ENCODE measurements at regions not wholly inside any gene's neighbourhood (a gene's known extent, or its start where the extent isn't known, plus 50 kb on each side); places are given as distances from the start of the nearest gene placed in this dataset.

GRCh38 chr14:51575349-51576116, 76.2 kb upstream of the FRMD6 start:
- DNase-seq (ENCODE audit: extremely low spot score), result no peak
- WGBS, result 83% methylated on average over 11 of the region's 11 CpGs
- no peak for TF ChIP-seq EP300 (IDR thresholded peaks at IDR 0.05)
- no peak for TF ChIP-seq POLR2A (IDR thresholded peaks at IDR 0.05; ENCODE audit: low read depth)
- TF ChIP-seq CTCF (IDR thresholded peaks at IDR 0.05), result no peak
- no peak for TF ChIP-seq POLR2AphosphoS5 (IDR thresholded peaks at IDR 0.05)
- Histone ChIP-seq H3K4me3 (no peak overlapping the region), H3K36me3 (no peaks in the 10 kb centered on the region), H3K4me1 (no peaks in the 10 kb centered on the region), H3K27ac (replicated peaks in 1 of 4) (no peak overlapping the region), H3K9me3 (no peaks in the 10 kb centered on the region), H3K27me3 (no peaks in the 10 kb centered on the region)
- intact Hi-C loops (cut with DNase I), result no loop called here

GRCh38 chr14:51576117-51576430, 75.6 kb upstream of the FRMD6 start:
- Histone ChIP-seq H3K9me3 (no peaks in the 10 kb centered on the region), H3K4me1 (no peaks in the 10 kb centered on the region), H3K27ac (replicated peaks in 1 of 4) (no peak overlapping the region), H3K36me3 (no peaks in the 10 kb centered on the region), H3K27me3 (no peaks in the 10 kb centered on the region), H3K4me3 (no peak overlapping the region)
- no peak for DNase-seq (ENCODE audit: extremely low spot score)
- TF ChIP-seq CTCF (IDR thresholded peaks at IDR 0.05) (no peak), POLR2A (IDR thresholded peaks at IDR 0.05; ENCODE audit: low read depth) (no peak), POLR2AphosphoS5 (IDR thresholded peaks at IDR 0.05) (no peak), EP300 (IDR thresholded peaks at IDR 0.05) (no peak)
- WGBS, result 91% methylated on average over 3 of the region's 3 CpGs
- intact Hi-C loops (cut with DNase I), result no loop called here

GRCh38 chr14:51576879-51577278, 74.8 kb upstream of the FRMD6 start:
- Histone ChIP-seq H3K4me3 (no peak overlapping the region), H3K9me3 (no peaks in the 10 kb centered on the region), H3K4me1 (no peaks in the 10 kb centered on the region), H3K27ac (replicated peaks in 1 of 4) (no peak overlapping the region), H3K27me3 (no peaks in the 10 kb centered on the region), H3K36me3 (no peaks in the 10 kb centered on the region)
- intact Hi-C loops (cut with DNase I), result no loop called here
- WGBS, result 77% methylated on average over 1 of the region's 1 CpG
- TF ChIP-seq POLR2A (IDR thresholded peaks at IDR 0.05; ENCODE audit: low read depth), result no peak
- no peak for DNase-seq (ENCODE audit: extremely low spot score)

DNA sequence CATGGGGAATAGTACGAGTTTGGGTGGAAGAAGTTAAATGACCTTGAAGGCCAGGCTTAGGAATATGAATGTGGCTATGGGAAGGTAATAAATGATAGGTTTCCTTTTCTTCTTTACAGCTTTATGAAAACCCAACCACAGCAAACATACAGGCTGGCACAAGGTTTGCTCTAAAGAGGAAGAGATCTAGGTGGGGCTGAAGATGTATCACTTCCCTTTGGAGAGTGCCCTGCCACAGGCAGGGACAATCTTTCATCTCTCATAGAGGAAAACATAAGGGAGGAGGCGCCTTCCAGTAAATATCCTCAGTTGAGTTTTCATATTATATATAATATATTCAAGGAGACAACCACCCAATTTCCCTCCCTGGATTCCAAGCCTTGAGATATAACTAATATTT, 72.9 kb upstream of the FRMD6 start:
- WGBS, result 91% methylated on average over 2 of the region's 2 CpGs
- no peak for TF ChIP-seq EP300 (IDR thresholded peaks at IDR 0.05)
- TF ChIP-seq POLR2A (IDR thresholded peaks at IDR 0.05; ENCODE audit: low read depth), result no peak
- TF ChIP-seq POLR2AphosphoS5 (IDR thresholded peaks at IDR 0.05), result no peak
- TF ChIP-seq CTCF (IDR thresholded peaks at IDR 0.05), result no peak
- Histone ChIP-seq H3K27ac (replicated peaks in 1 of 4) (no peak overlapping the region), H3K36me3 (no peaks in the 10 kb centered on the region), H3K4me3 (no peak overlapping the region), H3K9me3 (no peaks in the 10 kb centered on the region), H3K27me3 (no peaks in the 10 kb centered on the region), H3K4me1 (no peaks in the 10 kb centered on the region)
- DNase-seq (ENCODE audit: extremely low spot score), result no peak
- intact Hi-C loops (cut with DNase I), result no loop called here

- no peak overlapping the region for H3K4me3 ChIP-seq
- H3K27ac ChIP-seq (replicated peaks in 1 of 4), result no peak overlapping the region
- no peaks in the 10 kb centered on the region for H3K4me1 ChIP-seq
- TF ChIP-seq POLR2AphosphoS5 (IDR thresholded peaks at IDR 0.05) (no peak), CTCF (IDR thresholded peaks at IDR 0.05) (no peak), EP300 (IDR thresholded peaks at IDR 0.05) (no peak), POLR2A (IDR thresholded peaks at IDR 0.05; ENCODE audit: low read depth) (no peak)
- no peaks in the 10 kb centered on the region for H3K9me3 ChIP-seq
- H3K36me3 ChIP-seq, result no peaks in the 10 kb centered on the region
- 79% methylated on average over 4 of the region's 4 CpGs for WGBS
- no peaks in the 10 kb centered on the region for H3K27me3 ChIP-seq
- no peak for DNase-seq (ENCODE audit: extremely low spot score)
- intact Hi-C loops (cut with DNase I), result no loop called here
Observed at GRCh38 chr14:51581017-51581881, 70.5 kb upstream of the FRMD6 start.

Data from esophagus muscularis mucosa (tissue), 4 donors.